Urinary bladder (tissue), 3 donors: ENCODE measurements at regions not wholly inside any gene's neighbourhood (a gene's known extent, or its start where the extent isn't known, plus 50 kb on each side); places are given as distances from the start of the nearest gene placed in this dataset.

Experiments
- DNase-seq: peaks from one replicate; pipeline ENCODE4 v3.0.0-alpha.2; 2015; ENCODE audit errors: extremely low spot score
- H3K27ac ChIP-seq: one replicate; pipeline ENCODE4 v1.5.1; 2013; ENCODE audit warnings: low read depth, mild to moderate bottlenecking, moderate library complexity
- H3K36me3 ChIP-seq: one replicate; pipeline ENCODE4 v1.6.1; 2013; ENCODE audit warnings: mild to moderate bottlenecking, moderate library complexity; ENCODE audit not compliant: insufficient read depth
- H3K4me1 ChIP-seq: one replicate; pipeline ENCODE4 v1.6.1; 2013; ENCODE audit warnings: mild to moderate bottlenecking, moderate library complexity; ENCODE audit not compliant: insufficient read depth
- H3K4me3 ChIP-seq: one replicate; pipeline ENCODE4 v1.5.1; 2013; ENCODE audit warnings: low read depth, low read length
- WGBS: extraction: QIAGEN DNeasy Blood & Tissue Kit; methylation state at CpG from one replicate; pipeline ENCODE4 v1.1.7; 2013; 5-methylcytosine and 5-hydroxymethylcytosine counted together
- donor health status: healthy with polysubstance abuse.
- donor health status: healthy.

GRCh38 chr21:28537371-28538079 is 455.2 kb downstream of the LTN1 start:
- no peak overlapping the region for H3K4me3 ChIP-seq
- no peak overlapping the region for H3K27ac ChIP-seq
- H3K4me1 ChIP-seq = no peaks in the 10 kb centered on the region
- no peak for DNase-seq
- H3K36me3 ChIP-seq = no peaks in the 10 kb centered on the region
- WGBS = 68% methylated on average over 4 of the region's 4 CpGs

- H3K27ac ChIP-seq = no peak overlapping the region
- H3K36me3 ChIP-seq = no peaks in the 10 kb centered on the region
- H3K4me3 ChIP-seq = no peak overlapping the region
- no peaks in the 10 kb centered on the region for H3K4me1 ChIP-seq
- DNase-seq = no peak
Measured at GRCh38 chr21:28532446-28532845, 460.2 kb downstream of the LTN1 start.

- Histone ChIP-seq H3K27ac (no peak overlapping the region), H3K36me3 (no peaks in the 10 kb centered on the region), H3K4me1 (no peaks in the 10 kb centered on the region), H3K4me3 (no peak overlapping the region)
- WGBS = 39% methylated on average over 2 of the region's 2 CpGs
- DNase-seq = no peak
Measured at GRCh38 chr21:28523367-28523766, 469.3 kb downstream of the LTN1 start.

- 53% methylated on average over 9 of the region's 9 CpGs for WGBS
- Histone ChIP-seq H3K36me3 (no peaks in the 10 kb centered on the region), H3K4me1 (no peaks in the 10 kb centered on the region), H3K4me3 (no peak overlapping the region), H3K27ac (no peak overlapping the region)
- no peak for DNase-seq
Measured at GRCh38 chr21:28522014-28522799, 470.5 kb downstream of the LTN1 start.

- Histone ChIP-seq H3K36me3 (no peaks in the 10 kb centered on the region), H3K4me3 (no peak overlapping the region), H3K27ac (no peak overlapping the region), H3K4me1 (no peaks in the 10 kb centered on the region)
- WGBS = 57% methylated on average over 3 of the region's 3 CpGs
- no peak for DNase-seq
Measured at GRCh38 chr21:28518630-28519029, 474.0 kb downstream of the LTN1 start.

- no peaks in the 10 kb centered on the region for H3K36me3 ChIP-seq
- H3K27ac ChIP-seq = no peak overlapping the region
- H3K4me1 ChIP-seq = no peaks in the 10 kb centered on the region
- H3K4me3 ChIP-seq = no peak overlapping the region
- DNase-seq = no peak
- 51% methylated on average over 6 of the region's 6 CpGs for whole genome bisulfite sequencing
Measured at GRCh38 chr21:28516991-28517592, 475.6 kb downstream of the LTN1 start.

- Histone ChIP-seq H3K36me3 (no peaks in the 10 kb centered on the region), H3K27ac (no peak overlapping the region), H3K4me1 (no peaks in the 10 kb centered on the region), H3K4me3 (no peak overlapping the region)
- WGBS = 32% methylated on average over 1 of the region's 1 CpG
- no peak for DNase-seq
Measured at GRCh38 chr21:28516021-28516420, 476.7 kb downstream of the LTN1 start.

- Histone ChIP-seq H3K27ac (no peak overlapping the region), H3K4me3 (no peak overlapping the region), H3K4me1 (no peaks in the 10 kb centered on the region), H3K36me3 (no peaks in the 10 kb centered on the region)
- DNase-seq = no peak
- 34% methylated on average over 1 of the region's 1 CpG for WGBS
Measured at GRCh38 chr21:28513428-28513827, 479.2 kb downstream of the LTN1 start.

- Histone ChIP-seq H3K4me3 (no peak overlapping the region), H3K4me1 (no peaks in the 10 kb centered on the region), H3K27ac (no peak overlapping the region), H3K36me3 (no peaks in the 10 kb centered on the region)
- no peak for DNase-seq
- WGBS = 54% methylated on average over 3 of the region's 3 CpGs
Measured at GRCh38 chr21:28509031-28509430, 483.6 kb downstream of the LTN1 start.

- Histone ChIP-seq H3K27ac (no peak overlapping the region), H3K4me3 (no peak overlapping the region), H3K4me1 (no peaks in the 10 kb centered on the region), H3K36me3 (no peaks in the 10 kb centered on the region)
- no peak for DNase-seq
Measured at GRCh38 chr21:28508126-28508525, 484.6 kb downstream of the LTN1 start.

- Histone ChIP-seq H3K4me1 (no peaks in the 10 kb centered on the region), H3K27ac (no peak overlapping the region), H3K36me3 (no peaks in the 10 kb centered on the region), H3K4me3 (no peak overlapping the region)
- DNase-seq = no peak
Measured at GRCh38 chr21:28496517-28496916, 496.2 kb downstream of the LTN1 start.

GRCh38 chr21:28492127-28492526 is 500.6 kb downstream of the LTN1 start:
- Histone ChIP-seq H3K4me3 (no peak overlapping the region), H3K27ac (no peak overlapping the region), H3K36me3 (no peaks in the 10 kb centered on the region), H3K4me1 (no peaks in the 10 kb centered on the region)
- 77% methylated on average over 4 of the region's 4 CpGs for WGBS
- DNase-seq = no peak

- no peaks in the 10 kb centered on the region for H3K36me3 ChIP-seq
- H3K27ac ChIP-seq = no peak overlapping the region
- no peak overlapping the region for H3K4me3 ChIP-seq
- no peak for DNase-seq
- 72% methylated on average over 3 of the region's 3 CpGs for WGBS
- no peaks in the 10 kb centered on the region for H3K4me1 ChIP-seq
Measured at GRCh38 chr21:28489821-28490350, 502.8 kb downstream of the LTN1 start.

- DNase-seq = no peak
- no peaks in the 10 kb centered on the region for H3K36me3 ChIP-seq
- no peak overlapping the region for H3K27ac ChIP-seq
- WGBS = 79% methylated on average over 7 of the region's 7 CpGs
- no peaks in the 10 kb centered on the region for H3K4me1 ChIP-seq
- no peak overlapping the region for H3K4me3 ChIP-seq
Measured at GRCh38 chr21:28489162-28489561, 503.5 kb downstream of the LTN1 start.
